HG03175 (cell line): ENCODE measurements at regions not wholly inside any gene's neighbourhood (a gene's known extent, or its start where the extent isn't known, plus 50 kb on each side); places are given as distances from the start of the nearest gene placed in this dataset.
"Not testable (repeated sequence)": the region's sequence is repeated elsewhere in the genome, so short reads cannot be mapped to it uniquely, and the experiment has no call there.

Experiments
- ATAC-seq: cut with Tn5 transposase; IDR thresholded peaks from one replicate; pipeline ENCODE4 v1.9.1; 2021; ENCODE audit warnings: mild to moderate bottlenecking, moderate library complexity; ENCODE audit not compliant: unreplicated experiment

DNA sequence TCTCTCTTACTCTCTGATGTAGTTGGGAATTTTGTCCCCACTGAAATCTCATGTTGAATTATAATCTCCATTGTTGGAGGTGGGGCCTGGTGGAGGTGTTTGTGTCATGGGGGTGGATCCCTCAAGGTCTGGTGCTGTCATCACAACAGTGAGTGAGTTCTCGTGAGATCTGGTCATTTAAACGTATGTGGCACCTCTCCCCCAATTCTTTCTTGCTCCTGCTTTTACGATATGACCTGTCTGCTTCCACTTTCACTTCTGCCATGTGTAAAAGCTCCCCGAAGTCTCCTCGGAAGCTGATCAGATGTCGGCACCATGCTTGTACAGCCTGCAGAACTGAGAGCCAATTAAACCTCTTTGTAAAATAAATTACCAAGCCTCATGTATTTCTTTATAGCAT, 337.8 kb upstream of the CDH2 start:
- no peak for ATAC-seq

DNA sequence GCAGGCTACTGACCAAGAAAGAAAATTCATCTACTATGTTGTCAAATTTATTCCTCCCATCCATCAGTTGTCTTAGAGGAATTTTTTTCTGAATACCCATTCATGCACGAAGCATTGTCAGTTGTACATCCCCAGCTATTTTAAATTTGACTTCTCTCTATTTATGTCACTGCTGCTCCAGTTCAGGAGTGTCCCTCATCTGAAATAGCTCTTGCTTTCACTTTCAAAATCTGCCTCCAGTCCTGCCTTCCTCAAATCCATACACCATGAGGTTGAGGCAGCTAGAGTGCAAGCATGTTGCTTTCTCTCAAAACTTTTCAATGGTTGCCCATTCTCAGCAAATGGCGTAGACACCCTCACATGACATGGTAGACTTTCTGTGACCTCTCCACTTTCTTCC, 335.4 kb upstream of the CDH2 start:
- no peak for ATAC-seq

DNA sequence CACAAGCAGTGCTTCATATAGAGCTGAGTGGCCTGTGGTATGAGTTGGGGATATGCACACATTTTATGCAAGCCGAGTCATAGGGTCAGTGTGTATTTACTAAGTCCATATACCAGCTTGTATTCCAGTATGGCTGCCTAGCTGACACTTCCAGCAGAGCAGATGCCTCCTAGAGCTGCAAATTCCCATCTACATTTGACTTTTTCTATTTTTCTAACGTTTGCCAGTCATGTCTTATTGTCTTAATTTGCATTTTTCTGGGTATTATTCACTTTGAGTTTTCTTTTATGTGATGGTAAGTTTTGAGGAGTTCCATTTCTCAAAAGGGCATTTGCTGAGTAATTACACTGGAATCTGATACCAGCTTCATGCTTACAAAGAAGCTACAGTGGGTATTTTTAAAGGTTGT, 334.5 kb upstream of the CDH2 start:
- no peak for ATAC-seq

DNA sequence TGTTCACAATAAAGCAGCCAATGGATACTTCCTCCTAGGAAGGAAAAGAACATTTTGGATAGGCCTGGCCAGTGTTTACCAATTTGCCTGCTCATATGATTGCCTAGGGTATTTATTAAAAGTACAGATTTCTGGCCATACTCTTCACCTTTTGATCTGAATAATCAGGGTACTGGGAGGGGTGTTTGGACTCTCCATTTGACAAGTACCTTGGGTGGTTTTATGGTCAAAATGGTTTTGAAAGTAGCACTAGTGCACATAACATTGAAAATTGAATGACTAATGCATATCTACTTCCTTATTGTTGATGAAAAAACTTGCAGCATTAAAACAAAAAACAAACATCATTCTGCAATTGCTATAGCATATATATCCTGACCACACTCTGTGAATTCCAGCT, 333.3 kb upstream of the CDH2 start:
- ATAC-seq, result no peak

DNA sequence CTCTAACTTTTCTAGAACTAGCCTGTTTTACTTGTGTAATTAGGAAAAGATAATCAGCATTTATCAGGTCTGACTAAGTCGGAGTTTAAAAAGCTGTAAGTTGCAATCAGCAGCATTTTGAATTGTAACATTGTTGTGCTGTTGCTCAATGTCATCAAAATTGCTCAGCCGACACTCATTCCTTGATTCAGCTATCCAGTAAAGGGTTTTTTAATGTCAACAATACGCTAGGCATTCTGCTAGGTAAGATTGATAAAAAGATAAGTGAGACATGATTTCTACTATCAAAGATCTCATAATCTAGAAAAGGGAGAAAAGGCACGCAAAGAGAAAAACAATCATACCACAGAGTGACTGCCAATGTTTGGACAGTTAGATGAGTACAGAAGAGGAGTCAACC, 327.1 kb upstream of the CDH2 start:
- ATAC-seq, result no peak

DNA sequence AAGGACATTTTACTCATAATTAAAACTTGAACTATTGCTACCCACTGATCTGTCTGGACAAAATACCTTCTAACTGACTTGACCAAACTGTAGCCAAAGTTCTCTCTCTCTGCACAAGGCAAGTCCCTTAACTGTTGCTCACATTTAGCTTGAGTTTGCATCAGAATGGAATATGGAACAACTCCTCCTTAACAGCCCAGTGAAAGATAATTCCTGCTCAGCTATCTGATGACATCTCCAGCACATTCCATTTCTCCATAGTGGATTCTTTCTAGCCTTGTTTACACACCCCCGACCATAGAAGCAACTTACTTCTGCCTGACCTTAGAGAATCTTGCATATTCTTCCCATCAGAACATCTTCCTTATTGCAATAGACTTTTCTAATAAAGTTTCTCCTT, 317.2 kb upstream of the CDH2 start:
- no peak for ATAC-seq

DNA sequence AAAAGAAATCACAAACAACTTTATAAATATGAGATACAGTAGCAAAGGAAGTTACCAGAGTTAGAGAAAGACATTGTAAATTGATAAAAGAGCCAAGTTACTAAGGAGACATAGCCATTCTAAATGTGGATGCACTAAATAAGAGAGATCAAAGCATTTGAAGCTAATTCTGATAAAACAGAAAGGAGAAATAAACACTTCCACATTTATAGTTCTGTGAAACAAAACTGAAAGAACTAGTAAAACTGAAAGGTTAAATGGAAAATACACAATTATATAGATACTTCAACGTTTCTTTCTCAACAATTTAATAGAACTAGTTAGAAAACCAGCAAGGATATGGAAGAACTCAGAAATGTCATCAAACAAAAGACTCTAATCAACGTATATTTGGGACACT, 309.0 kb upstream of the CDH2 start:
- ATAC-seq, result no peak

DNA sequence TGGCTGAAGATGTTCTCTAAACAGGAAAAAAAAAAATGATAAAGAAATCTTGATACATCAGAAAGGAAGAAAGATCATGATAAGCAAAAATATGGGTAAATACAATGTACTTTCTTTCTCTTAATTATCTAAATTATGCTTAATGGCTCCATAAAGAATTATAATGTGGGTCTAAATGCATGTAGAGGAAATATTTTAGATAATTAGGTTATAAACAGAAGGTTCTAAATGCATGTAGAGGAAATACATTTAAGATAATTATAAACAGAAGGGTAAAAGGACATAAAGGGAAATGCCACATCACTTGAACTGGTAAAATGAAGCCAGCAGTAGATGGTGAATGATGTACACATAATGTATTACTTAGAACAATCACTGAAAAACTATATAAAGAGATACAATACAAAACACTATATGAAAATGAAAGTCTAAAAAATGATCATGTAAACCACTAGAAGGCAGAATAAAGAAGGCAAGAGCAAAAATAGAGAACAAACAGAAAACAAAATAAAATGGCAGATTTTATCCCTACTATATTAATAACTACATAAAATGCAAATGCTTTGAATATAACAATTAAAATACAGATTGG, 308.4 kb upstream of the CDH2 start:
- no peak for ATAC-seq

DNA sequence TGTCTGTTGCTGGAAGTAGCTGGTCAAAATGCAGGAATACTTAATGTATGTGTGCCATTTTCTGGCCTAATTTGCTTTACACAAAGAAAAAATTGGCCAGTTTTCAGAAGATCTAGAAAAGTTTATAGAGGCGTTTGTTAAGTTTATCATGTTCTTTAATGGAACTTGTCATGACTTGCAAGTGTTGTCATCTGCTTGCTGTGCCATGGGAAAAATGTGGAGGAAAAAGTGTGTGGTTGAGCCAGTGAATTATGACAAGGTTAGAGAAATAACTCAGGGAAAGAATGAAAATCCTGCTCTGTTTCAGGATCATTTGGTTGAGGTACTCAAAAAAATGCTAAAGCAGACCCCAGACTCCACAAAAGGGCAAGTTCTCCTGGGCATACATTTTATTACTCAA, 301.6 kb upstream of the CDH2 start:
- no peak for ATAC-seq

DNA sequence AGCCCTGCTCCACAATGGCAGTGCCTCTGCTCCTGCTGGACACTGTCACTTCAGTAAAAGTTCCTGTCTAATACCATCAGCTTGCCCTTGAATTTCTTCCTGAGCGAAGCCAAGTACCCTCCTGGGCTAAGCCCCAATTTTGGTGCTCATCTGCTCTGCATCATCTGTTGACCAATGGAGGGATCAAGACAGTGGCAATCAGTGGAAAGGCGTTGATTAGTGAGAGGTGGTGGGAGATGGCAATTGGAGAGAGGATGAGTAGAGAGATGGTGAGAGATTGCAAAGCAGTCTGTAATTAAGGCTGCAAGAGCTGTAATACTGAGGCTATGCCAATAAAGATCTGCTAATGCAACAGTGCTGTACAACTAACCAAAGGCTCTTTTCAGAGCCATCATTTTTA, 299.4 kb upstream of the CDH2 start:
- ATAC-seq, result no peak

DNA sequence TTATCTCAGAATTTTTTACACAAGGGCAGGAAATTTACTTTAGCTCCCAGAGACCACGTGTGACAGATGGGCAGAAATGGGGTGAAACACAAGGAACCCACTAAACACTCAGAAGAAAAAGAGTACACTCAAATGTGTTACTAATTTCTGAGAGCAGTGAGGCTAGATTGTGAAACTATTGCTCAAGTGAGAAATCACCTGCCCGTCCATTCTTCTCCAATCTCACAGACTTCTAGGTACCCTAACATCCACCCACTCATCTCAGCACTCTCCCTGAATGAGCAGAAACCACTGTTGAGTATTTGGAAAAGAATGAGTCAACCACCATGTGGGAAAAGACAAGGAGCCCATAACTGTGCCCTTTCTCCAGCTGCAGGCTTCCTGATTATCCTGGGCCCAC, 293.0 kb upstream of the CDH2 start:
- ATAC-seq, result no peak

DNA sequence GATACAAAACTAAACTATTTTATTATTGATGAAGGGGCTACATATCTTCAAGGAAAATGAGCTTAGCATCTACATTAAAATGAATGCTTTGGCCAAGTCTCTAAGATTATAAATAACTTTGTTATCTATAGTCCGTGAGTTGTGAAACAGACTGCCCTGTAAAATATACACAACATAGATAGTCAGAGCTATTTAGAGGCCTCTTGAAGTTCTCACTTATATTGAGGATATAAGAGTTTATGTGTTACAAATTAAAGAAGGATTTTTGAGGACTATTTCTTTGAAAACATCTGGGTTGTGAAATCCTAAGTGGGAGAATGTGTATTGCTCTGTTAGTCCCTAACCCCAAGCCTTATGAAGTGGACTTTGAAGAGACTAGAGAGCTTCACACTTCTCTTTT, 292.0 kb upstream of the CDH2 start:
- no peak for ATAC-seq

DNA sequence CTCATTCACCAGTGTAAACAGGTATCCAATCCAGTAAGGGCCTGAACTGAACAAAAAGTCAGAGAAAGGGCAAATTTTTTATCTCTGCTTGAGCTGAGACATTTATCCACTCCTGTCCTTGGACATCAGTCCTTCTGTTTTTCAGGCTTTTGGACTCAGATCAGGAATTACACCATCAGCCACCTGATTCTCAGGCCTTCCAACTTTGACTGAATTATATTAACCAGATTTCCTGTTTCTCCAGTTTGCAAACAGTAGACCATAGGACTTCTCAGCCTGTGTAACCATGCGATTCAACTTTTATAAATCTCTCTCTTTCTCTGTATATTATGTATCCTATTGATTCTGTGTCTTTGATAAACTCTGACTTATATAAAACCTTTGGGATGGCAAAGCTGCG, 289.3 kb upstream of the CDH2 start:
- no peak for ATAC-seq

DNA sequence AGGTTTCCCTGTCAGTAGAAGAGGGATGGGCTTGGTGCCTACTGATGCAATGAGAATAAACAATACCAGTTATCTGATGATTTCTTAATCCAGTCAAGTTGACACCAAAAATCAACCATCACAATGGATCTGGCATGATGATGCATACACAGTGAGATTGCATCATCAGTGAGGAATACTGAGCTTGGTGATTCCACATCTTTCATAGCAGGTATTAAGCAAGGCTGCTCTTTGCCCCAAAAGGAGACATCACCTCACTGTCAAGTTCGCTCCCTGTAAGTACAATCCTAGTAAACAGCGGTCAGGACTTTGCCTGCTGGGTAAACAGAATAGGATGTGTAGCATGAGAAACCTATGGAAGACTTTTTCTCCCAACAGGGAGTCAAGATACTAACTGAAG, 282.7 kb upstream of the CDH2 start:
- ATAC-seq, result no peak

DNA sequence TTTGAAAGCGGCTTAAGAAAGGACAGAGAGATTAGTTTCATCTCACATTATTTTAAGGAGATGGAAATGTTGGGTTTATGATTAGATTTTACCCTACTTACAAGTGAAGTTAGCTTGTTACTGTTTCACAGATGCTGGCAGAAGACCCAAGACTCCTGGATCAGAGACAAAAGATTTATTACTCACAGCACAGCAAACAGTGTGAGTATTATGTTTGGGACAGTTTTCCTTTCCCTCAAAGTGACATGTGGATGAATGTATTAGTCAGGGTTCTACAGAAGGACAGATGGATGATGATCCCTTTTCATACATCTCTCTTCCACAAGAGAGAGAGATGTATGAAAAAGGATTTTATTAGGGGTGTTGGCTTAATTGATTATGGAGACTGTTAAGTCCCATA, 281.8 kb upstream of the CDH2 start:
- ATAC-seq, result no peak

DNA sequence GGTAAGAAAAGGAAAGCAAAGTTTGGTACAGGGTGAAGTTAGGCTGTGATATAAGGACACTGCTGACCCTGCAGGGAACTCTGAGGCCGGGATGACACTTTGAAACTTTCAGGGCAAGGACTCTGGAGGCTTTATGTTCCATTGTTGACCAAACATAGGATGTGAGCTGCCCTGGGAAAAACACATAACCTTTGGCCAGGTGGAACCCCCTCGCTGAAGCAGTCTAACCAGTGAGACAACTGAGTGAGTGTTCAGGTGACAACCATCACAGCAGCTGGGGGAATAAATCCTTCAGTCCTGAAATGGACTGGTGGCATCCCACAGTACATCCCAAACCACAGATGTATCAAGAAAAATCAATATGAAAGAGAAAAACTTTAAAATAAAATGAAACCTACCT, 280.9 kb upstream of the CDH2 start:
- no peak for ATAC-seq

DNA sequence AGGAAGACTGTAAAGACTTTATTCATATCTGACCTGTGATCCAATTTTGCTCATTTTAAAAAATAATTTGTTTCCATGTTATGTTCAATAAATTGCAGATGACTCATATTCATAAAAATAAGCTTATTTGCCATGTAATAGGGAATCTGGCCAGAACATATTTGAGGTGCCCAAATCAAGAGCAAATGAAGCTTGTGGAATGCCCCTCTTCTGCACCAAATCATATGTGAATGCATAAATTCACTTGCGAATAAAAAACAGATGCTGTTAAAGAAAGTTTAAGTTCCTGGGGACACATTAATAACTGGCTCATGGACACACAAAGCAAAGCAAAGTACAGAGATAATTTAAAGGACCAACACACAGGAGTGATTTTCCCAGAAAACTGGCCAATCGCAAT, 279.0 kb upstream of the CDH2 start:
- ATAC-seq, result no peak

DNA sequence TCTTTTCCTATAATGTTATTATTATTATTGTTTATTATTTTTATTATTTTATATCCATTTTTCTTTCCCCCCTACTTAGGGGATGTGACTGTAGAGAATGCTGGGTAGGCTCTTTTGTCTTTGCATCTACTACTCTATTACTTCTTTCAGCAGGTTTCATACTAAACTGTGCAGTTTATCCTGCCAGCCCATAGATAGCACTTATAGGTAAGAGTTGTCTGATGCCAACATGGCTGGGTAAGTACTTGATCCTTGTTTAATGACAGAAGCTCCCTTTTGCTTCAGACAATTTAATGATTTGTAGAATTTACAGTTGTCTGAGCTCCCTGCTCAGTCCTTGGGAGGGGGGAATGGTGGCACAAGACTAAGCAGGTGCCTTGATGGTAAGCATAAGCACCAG, 262.9 kb upstream of the CDH2 start:
- no peak for ATAC-seq

DNA sequence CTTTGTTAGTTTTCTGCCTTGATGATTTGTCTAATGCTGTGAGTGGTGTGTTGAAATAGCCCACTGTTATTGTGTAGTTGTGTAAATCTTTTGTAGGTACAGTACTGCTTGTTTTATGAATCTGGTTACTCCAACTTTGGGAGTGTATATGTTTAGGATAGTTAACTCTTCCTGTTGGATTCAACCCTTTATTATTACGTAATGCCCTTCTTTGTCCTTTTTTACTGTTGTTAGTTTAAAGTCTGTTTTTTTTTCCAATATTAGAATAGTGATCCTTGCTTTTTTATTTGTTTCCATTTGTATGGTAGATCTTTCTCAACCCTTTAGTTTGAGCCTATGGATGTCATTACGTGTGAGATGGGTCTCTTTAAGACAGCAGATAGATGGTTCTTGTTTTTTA, 261.5 kb upstream of the CDH2 start:
- no peak for ATAC-seq

DNA sequence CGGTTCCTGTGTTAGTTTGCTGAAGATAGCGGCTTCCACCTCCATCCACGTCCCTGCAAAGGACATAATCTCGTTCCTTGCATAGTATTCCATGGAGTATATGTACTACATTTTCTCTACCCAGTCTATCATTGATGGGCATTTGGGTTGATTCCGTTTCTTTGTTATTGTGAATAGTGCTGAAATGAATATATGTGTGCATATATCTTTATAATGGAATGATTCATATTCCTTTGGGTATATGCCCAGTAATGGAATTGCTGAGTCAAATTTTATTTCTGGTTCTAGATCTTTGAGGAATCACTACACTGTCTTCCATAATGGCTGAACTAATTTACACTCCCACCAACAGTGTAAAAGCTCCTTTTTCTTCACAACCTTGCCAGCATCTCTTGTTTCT, 255.4 kb upstream of the CDH2 start:
- ATAC-seq, result no peak

DNA sequence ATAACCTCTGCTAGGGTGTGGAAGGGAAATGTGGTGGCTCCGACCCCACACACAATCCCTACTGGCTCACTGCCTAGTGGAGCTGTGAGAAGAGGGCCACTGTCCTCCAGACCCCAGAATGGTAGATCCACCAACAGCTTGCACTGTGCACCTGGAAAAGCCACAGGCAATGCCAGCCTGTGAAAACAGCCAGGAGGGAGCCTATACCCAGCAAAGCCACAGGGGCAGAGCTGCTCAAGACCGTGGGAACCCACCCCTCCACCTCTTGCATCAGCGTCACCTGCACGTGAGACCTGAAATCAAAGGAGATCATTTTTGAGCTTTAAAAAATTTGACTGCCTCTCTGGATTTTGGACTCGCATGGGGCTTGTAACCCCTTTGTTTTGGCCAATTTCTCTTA, 249.0 kb upstream of the CDH2 start:
- no peak for ATAC-seq

DNA sequence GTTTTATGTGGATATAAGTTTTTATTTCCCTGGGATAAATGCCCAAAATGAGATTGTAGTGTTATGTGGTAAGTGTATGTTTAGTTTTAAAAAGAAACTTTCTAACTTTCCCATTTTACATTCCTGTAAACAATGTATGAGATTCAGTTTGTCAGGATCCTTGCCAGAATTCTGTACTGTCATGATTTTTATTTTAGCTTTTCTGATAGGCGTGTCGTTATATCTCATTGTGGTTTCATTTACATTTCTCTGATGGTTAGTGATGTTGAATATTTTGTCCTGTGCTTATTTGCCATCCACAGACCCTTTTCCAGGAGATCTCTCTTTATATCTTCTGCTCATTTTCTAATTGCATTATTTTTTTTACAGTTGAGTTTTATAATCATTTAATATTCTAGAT, 245.6 kb upstream of the CDH2 start:
- ATAC-seq, result no peak

DNA sequence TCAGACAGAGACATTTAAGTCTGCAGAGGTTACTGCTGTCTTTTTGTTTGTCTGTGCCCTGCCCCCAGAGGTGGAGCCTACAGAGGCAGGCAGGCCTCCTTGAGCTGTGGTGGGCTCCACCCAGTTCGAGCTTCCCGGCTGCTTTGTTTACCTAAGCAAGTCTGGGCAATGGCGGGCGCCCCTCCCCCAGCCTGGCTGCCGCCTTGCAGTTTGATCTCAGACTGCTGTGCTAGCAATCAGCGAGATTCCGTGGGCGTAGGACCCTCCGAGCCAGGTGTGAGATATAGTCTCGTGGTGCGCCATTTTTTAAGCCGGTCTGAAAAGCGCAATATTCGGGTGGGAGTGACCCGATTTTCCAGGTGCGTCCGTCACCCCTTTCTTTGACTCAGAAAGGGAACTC, 245.0 kb upstream of the CDH2 start:
- ATAC-seq, result not testable (repeated sequence)

DNA sequence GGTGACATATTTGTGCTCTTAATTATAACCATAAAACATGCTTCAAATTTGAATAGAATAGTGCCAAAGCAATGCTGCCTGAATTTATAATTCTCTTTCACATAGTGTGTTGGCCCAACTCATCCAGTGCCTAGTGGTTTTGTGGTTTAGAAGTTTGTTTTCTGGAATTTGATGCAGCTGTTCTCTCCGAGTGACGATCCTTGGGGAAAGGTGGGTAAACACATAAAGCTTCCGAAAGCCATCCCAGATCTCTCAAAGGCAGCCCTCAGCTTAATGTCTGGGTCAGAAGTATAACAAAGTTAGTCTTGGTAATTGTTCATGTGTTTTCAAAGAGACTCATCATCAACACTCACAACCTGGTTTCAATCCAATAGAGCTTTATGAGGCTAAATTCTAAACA, 235.6 kb upstream of the CDH2 start:
- no peak for ATAC-seq
